GM19025 (cell line): ENCODE measurements at regions not wholly inside any gene's neighbourhood (a gene's known extent, or its start where the extent isn't known, plus 50 kb on each side); places are given as distances from the start of the nearest gene placed in this dataset.

Source experiments
- ATAC-seq: cut with Tn5 transposase; IDR thresholded peaks from one replicate; pipeline ENCODE4 v1.9.1; 2021; ENCODE audit warnings: mild to moderate bottlenecking, low read depth, moderate library complexity; ENCODE audit not compliant: unreplicated experiment

DNA sequence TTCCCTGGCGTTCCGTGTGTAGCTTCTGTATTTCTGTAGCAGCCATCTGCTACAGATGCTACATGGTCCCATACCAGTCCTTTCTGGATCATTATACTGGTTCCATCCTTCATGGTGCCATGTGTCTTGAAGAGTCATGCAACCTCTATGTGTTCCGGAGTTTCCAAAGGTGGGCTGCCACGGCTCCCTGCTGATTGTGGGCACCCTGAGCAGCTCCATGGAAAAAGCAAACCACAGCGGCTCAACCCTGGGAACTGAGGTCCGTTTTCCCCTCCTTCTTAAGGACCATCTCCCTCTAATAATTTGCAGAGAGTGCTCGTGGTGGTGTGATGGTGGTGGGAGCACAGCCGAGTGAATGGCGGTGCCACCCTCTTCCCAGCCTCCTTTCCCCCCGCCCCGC lies 600.4 kb downstream of the CCDC171 start:
- no peak for ATAC-seq

DNA sequence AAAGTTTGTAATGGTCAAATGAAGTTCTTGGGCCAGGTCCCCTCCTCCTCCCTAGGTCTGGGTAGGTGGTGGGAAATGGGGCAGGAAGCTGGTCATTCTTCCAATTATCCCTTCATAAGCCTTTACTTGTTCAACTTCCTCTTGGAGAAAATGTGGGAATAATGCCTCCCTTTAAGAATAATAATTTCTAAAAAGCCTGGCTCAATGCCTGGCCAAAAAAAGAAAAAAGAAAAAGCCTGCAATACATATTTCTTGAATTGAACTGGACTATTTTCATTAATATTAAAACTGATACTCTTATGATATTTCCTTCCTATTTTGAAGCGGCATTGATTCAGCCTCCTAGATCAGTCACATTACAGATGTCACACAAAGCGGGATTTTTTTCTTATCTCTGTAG lies 600.9 kb downstream of the CCDC171 start:
- ATAC-seq = no peak

DNA sequence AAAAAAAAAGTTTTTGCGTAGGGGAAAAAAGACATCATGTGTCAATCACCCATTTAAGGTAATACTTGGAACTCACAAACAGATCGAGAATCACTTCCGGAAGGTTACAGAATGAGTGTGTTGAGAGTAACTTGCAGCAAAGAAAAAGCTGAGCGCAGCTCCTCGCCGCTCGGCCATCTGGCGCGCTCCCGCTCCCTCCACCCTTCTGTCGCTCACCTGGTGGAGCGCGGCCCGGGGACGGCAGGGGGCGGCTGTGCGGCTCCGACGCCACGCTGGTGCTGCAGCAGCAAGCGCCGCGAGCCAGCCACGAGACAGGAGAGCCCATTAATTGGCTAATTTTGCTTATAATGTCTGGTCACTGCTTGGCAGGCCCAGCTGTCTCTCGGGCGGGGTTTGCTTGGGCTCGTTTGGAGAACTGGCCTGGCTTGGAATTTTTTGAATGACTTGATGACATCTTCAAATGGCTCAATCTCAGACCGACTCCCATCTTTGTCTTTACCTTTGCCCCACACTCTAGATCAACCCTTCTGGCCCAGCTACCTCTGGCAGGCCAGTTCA lies 601.8 kb downstream of the CCDC171 start:
- ATAC-seq = no peak

DNA sequence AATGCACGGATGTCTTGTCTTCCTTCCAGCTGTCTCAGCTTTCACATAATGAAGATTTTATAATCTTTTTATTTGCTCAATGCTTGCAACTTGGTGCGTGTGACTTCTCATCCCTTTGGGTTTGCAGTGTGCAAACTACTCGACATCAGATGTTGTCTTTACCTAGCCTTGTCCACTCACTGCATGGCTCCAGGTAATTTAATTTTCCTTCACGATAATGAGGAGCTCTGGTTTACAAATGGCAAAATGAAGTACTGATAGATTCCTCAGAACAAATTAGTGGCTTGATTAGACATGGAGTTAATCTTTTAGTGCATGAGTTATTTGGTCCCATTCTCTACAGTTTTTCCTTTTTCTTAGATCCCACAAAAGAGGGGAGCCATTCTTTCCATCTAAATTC lies 603.0 kb downstream of the CCDC171 start:
- ATAC-seq = no peak

DNA sequence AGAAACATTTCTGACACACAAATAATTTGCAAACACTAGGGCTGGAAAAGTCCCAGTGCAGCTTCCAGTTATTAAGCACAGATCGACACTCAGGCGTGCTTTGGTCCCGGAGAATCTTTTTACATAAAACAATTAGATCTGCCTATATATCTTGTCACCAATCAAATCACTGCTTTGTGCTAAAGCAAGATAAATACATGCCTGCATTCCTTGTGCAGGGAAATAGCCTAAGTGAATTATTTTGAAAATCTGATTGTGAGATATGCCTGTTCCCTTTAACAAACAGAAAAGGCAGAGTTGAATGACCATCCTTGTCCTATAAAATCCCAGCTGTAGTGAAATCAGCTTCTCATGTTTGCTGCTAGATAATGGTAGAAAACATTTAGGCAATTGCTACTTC lies 604.4 kb downstream of the CCDC171 start:
- no peak for ATAC-seq

DNA sequence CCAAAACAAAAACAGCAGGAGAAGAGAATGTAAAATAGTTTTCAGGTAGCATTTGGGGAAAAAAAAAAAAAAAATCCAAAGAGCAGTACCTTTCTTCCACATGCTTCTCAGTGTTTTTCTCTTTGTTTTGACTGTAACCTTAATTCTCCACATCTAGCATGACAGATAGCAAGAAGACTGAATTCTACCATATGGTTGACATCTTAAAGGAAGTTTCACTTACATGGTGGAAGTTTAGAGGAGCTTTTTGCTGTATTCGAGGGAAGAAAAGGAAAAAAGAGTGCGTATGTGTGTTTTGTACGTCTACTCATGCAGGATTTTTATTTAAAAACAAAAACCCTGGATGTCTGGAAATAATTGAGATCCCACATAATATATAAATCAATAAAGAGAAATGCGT lies 604.8 kb downstream of the CCDC171 start:
- no peak for ATAC-seq

DNA sequence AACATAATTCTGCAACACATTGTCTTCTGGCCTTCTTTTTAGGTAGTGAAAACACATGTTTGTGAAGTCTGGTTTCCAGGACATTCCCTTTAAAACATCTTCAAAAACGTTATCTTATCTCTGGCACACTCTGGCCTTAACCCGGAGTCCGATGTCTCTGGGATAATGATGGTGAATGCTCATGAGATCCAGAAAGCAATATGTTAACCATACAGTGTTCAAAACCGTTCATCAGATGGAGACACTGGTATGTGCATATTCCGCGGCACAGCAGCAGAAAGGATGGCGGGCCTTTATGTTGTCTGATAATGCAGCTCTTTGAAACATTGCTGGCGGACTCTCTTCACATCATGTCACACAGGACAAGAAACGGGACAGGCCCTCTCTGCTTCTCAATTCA lies 605.2 kb downstream of the CCDC171 start:
- no peak for ATAC-seq

DNA sequence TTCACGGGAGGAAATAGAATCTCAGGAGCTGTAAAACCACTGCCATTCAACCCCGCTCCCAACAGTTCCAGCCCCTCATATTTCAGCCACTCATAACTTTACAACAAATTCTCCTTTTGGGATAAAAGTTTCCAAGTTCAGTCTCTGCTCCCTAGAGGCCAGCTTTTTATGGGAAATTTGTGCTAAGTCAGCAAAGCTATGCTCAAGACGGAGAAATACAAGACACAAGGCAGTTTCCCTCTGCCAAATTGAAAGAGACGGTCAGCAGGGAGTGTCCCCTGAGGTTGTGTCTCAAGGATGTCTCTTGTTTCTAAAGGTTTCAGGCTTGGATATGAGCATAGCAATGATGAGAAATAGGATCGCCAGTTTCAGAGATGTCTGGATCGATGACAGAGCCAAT lies 608.6 kb downstream of the CCDC171 start:
- ATAC-seq = no peak

DNA sequence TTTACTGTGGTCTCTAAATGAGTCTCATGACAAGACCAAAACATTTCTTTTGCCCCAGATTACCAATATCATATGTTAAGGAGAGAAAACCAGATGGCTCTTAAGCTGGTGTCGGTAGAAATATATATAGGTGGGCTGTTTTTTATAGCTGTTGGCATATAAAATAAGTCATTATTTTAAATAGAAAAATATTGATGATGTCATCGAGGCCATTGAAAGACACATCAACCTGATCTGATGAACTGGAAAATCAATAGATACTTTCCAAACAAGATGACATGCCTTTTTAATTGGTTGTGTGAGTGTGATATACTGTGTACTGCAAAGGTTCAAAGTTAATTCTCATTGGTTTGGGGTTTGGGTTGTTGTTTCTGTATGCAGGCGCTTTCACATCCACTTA lies 617.3 kb downstream of the CCDC171 start:
- ATAC-seq = no peak

DNA sequence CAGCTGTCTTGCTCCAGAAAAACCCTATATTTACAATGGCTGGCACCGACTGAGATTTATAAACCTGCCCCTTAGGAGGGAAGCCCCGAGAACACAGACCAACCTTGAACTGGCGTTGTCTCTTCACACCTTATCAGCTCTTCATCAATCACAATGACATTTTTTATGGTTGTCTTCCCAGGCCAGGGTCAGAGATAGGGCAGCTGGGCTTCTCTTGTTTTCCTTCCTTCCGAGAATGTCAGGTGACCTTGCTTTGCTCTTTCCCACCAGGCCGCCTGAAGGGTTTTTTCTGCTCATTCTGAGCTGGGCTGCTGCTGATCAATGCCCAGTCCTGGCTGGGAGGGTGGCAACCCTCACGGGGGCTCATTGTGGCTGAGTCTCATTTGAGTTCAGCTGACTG lies 619.1 kb downstream of the CCDC171 start:
- ATAC-seq = no peak

DNA sequence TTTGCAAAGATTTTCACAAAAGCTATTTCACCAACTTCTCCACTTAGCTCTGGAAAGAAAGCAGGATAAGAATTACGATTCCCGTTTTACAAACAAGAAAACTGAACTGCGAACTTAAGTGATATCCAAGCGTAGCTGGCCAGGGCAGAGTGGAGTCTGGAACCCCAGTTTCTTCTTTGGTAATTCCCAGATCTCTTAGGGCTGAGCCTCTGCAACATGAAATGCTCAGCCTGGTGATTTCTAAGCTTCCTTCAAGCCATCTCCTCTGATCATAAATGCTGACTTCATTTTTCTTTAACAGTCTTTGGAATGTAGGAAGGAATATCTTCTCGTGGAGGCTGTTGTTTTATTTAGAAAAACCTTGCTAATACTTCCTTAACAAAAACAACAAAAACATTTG lies 620.0 kb downstream of the CCDC171 start:
- no peak for ATAC-seq

DNA sequence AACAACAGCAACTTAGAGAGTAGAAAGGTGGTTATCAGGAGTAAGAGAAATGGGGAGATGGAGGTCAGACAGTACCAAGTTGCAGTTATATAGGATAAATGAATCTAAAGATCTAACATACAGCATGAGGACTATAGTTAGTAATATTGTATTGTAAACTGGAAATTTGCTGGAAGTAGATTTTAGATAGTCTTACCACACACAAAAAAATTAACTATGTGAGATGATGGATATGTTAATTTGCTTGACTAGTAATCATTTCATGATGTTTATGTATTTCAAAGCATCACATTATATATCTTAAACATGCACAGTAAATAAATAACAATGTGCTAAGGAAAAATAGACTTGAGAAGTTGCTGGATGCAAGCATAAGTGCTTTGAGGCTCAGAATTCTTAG lies 622.1 kb downstream of the CCDC171 start:
- no peak for ATAC-seq

DNA sequence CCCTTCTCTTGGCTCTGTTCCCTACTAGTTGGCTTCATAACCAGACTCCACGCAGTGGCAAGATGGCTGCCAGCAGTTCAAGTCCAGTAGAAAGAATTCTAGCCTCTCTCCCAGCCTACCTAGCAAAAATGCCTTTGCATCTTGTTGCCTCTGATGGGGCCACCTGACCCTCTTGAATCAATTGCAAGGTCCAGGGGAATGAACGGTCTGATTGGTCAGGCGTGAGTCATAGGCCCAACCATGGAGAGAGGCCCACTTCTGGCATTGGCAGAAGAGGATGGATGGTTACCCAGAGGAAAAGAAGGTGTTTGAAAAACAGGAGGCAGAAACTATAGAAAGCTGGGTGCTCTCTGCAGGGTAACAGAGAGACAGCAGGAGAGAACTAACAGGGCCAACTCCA lies 622.6 kb downstream of the CCDC171 start:
- ATAC-seq = no peak

DNA sequence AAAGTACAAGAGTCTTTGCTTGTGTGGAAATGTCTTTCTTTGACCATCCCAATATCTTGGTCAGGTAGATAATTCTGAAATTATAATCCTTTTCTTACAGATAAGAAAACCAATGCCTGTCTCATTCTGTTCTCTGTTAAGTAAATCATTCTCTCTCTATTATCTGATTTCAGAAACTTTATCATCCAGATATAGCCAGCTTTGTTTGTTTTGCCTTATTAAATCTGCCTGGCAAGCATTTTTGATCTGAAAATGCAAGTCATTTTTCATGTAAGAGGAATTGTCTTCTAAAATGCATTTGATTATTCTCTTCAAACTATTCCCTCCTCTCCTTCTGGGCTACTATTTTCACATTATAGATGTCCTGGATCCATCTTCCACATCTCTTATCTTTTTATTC lies 625.5 kb downstream of the CCDC171 start:
- no peak for ATAC-seq

DNA sequence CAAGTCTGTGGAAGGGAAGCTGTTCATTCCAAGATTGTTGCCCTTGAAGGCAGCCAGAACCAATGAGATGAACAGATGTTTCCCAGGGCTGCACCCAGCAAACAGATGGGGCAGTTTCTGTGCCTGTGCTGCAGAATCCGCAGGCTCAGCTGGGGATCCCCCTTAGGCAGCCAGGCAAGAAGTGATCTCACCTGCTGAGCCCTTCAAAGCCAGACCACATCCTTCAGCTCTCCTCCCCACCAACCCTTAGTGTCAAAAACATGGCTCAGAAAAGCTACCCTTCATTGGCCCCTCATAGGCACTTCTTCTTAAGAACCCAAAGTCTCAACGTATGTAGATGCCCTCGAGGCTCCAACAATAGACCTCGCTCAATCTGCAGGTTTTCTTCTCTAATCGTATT lies 626.7 kb downstream of the CCDC171 start:
- peak; percentile 76 for ATAC-seq

DNA sequence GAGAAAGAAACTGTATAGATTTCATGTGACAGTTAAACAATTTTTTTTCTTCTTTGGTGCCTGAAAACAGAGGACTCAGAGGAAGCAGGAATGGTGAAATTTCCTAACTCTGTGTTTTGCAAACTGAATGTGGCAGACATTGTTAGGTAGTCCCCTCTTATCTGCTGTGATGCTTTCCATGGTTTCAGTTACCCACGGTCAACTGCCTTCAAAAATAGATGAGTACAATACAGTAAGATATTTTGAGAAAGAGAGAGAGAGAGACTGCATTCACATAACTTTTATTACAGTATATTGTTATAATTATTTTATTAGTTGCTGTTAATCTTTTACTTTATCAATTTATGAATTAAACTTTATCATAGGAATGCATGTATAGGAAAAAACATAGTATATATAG lies 627.2 kb downstream of the CCDC171 start:
- ATAC-seq = no peak

DNA sequence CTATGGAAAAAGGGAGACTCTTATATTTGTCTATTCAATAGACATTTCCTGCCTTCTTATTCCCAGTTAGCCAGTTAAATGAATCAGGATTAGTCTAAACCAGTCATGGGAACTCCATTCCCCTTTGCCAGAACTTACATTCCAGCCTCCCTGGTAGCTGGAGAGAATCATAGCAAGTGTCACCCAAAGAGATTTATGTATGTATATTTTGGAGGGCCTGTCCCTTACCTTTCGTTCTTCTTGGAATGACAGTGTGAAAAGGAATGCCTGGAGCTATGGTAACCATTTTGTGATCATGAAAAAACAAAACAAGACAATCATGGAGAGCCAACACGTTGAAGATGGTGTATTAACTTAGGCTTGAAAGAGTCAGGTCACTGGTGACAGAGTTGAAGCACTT lies 627.7 kb downstream of the CCDC171 start:
- ATAC-seq = no peak

DNA sequence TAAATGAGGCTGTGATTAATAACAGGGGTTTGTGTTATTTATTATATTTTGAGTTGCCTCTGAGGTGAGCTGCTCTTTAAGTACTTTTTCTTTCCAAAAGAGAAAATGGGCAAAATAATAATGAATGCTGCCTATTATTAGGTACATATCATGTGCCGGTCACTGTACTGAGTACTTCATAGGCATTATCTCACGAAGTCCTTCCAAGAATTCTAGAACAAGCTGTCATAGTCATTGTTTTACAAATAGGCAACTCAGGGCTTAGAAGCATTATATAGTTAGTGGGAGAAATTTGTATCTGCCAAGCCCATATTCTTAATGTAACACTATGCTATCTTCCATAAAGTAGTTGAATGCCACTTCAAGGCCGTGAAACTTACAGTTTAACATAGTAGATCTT lies 628.7 kb downstream of the CCDC171 start:
- ATAC-seq = no peak

DNA sequence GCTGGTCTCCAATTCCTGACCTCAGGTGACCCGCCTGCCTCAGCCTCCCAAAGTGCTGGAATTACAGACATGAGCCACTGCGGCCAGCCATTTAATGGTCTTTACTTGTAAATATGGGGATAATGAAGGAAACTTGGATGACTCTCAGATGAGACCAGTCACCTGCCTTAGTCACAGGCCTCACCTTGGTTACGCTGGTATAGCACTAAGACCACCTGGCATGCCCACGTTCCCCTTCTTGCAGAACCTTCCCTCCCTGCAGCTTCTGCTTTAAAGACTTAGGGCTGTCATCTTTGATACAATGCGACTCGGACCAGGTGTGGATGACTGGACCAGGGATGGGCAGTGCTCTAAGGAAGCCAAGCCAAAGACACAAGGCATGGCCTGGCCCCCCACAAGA lies 629.9 kb downstream of the CCDC171 start:
- ATAC-seq = no peak

DNA sequence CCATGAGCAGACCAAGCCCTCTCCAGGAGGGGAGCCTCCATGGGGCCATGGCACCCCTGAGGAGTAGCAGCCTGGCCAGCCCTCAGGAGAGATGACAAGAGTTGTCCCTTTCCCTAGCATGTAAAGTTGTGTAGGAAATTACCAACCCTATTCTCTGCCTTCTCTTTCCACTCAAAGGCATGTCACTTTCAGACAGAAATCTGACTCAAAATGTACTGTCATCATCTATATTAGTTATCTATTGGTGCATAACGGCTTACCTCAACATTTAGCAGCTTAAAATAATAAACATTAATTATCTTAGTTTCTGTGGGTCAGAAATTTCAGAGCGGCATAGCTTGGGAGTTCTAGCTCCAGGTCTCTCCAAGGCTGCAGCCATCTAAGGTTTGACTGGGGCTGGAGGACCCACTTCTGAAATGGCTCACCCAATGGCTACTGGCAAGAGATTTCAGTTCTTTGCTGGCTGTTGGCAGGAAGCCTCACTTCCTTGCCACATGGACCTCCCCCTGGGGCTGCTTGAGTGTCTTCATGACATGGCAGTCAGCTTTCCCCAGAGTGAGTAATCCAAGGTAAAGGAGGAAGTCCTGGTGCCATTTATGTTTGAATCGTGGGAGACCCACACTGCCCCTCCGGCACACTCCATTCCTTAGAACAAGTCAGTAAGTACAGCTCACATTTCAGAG lies 632.3 kb downstream of the CCDC171 start:
- ATAC-seq = no peak

DNA sequence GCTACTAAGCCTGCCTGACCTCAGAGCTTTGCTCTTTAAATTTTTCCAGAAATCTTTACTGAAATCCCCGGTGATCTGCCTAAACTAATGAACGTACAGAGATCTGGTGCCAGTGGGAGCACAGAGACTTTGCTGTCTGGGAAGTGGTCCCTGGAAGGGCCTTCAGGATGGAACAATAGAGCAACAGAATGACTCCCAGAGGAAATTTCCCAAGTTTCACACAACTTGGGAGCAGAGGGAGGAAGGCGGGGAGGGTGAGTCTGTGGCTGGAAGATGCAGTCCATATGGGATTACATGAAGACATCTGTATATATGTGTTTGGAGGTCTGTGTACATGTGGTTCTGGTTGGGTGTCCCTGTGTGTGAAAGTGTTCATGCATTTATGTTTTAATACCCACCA lies 638.3 kb downstream of the CCDC171 start:
- no peak for ATAC-seq

DNA sequence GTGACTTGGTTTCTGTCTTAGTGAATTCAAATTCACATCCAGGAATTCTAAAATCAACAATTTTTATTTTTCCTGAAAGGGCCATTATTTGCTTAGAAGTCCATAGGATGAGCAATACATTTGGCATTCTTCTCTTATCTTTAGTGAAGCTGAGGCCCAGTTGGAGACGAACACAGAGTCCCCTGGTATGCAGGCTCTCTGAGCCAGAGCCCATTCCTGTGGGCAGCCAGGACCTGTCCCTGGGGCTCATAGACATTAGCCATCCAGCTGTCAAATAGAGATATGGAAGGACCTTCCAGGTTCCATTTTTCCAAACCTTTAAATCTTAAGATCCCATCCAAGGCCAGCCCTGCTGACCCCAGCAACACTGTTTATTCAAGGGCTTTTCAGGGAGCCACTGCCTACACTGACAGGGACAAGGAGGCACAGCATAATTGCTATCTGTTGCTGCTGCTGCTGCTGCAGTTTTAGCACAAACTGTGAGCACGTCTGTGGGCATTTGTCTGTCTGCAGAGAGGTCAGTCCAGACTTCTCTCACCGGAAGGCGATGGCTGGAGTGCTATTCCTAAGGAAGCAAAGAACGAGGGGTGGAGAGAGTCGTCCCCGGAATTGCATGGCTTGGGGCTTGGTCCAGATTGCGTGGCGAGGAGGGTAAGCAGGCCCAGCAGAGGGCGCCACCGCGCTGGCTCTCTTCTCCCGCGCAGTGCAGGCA lies 639.0 kb downstream of the CCDC171 start:
- no peak for ATAC-seq
